GM21717 (cell line): ENCODE measurements at regions not wholly inside any gene's neighbourhood (a gene's known extent, or its start where the extent isn't known, plus 50 kb on each side); places are given as distances from the start of the nearest gene placed in this dataset.
"Not testable (repeated sequence)": the region's sequence is repeated elsewhere in the genome, so short reads cannot be mapped to it uniquely, and the experiment has no call there.

ENCODE experiments used
- ATAC-seq: cut with Tn5 transposase; IDR thresholded peaks from one replicate; pipeline ENCODE4 v1.9.1; 2021; ENCODE audit warnings: mild to moderate bottlenecking, moderate library complexity; ENCODE audit not compliant: unreplicated experiment

DNA sequence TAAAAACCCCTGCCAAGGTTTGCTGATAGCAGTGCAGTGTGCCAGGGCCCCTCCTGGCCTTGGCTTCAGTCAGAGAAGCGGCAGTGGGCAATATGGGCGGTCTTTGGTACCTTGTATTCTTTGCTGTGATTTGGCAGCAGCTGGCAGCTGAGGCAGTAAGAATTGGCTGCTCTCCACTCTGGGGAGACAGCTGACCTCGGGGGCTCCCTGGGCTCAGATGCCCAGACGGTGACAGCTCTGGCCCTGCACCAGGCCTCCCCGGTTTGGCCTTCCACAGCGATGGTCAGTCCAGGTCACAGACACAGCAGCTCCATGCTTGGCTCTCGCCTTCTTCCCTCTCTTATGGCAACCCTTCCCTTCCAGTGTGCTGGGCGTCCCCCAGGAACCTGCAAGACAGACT, 330.9 kb downstream of the BCOR start:
- ATAC-seq = no peak

GRCh38 chrX:39767446-39767845, 330.3 kb downstream of the BCOR start:
- no peak for ATAC-seq

- no peak for ATAC-seq
Observed at GRCh38 chrX:39769748-39770147, 328.0 kb downstream of the BCOR start.

- ATAC-seq = no peak
Observed at GRCh38 chrX:39771089-39771488, 326.7 kb downstream of the BCOR start.

- no peak for ATAC-seq
Observed at GRCh38 chrX:39772057-39772832, 325.5 kb downstream of the BCOR start.

DNA sequence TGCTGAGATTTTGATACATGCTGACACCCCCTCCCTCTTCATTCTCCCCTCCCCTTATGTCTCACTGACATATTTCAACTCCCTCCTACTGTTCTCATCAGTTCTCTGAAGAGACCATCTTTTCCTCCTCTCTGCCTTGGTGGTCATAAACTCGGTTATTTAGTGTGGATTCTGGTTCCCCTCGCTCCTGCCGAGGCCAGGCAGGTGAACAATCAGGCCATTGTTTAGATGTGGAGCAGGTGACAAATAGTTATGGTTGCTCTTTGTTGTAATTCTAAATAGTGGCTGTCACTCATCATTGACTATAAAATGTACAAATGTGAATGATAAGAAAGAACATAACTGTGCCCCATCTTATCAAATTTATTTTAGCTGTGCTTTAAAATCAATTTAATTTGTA, 324.6 kb downstream of the BCOR start:
- no peak for ATAC-seq

DNA sequence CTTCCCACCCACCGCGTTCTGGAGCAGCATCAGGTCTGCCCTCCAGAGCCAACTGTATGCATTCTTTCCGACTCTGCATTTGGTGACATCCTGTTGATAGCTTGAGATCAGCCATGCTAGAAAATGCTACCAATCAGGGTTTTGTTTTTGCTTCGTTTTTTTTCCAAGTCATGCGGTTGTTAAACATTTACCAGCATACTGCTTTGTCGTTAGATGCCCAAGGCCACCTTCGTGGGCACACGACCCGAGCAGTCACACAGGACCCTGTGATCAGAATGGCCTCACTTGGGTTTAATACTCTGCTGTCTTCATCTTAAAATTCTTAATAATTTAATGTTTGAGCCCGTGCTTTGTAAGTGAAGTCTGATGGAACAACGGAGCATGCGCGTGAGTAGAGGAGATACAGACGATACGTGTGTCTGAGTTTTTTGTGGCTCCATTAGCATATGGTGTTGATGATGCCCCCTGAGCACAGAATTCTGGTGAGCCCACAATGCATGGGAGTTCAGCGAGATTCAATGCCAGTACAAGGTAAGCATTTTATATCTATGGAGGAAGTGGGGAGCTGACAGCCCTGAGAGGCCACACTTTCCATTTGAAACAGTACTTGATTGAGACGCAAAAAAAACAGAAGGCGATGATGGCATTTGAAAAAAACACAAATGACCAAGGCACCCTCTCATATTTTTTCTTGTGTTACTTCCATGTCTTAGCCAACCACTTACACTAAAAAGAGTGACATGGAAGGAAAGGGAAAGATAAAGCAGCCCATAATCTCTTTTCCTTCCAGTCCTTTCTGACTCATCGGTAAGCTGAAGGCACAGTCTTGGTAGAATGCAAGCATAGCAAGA, 323.6 kb downstream of the BCOR start:
- no peak for ATAC-seq

GRCh38 chrX:39774774-39775328, 322.9 kb downstream of the BCOR start:
- ATAC-seq = no peak

- no peak for ATAC-seq
Observed at GRCh38 chrX:39777623-39778025, 320.1 kb downstream of the BCOR start.

DNA sequence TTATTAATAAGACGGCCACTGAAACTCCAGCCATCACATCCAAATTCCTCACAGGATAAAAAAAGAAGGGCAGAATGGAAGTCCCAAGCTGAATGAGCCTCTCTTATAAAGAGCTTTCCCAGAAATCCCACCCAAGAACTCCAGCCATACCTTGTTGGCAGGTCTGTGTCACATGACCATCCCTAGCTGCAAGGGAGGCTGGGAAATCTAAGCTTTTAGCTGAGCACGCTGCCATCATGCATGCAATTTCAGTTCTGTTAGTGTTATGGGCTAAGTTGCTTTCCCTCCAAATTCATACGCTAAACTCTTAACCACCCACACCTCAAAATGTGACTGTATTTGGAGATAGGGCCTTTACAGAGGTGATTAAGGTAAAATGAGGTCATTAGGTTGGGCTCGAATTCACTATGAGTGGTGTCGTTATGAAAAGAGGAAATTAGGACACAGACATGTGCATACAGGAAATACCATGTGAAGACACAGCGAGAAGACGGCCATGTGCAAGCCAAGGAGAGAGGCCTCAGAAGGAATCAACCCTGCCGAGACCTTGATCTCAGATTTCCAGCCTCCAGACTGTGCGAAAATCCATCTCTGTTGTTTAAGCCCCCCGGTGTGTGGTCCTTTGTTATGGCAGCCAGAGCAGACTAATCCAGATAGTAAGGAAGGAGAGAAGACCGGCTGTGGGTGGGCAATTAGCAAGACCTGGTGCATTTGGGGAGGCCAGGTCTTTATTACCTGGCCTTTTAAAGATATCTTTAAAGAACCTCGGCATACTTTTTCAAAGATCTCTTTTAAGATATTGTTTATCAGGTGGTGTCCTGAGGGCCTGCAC, 317.6 kb downstream of the BCOR start:
- no peak for ATAC-seq

DNA sequence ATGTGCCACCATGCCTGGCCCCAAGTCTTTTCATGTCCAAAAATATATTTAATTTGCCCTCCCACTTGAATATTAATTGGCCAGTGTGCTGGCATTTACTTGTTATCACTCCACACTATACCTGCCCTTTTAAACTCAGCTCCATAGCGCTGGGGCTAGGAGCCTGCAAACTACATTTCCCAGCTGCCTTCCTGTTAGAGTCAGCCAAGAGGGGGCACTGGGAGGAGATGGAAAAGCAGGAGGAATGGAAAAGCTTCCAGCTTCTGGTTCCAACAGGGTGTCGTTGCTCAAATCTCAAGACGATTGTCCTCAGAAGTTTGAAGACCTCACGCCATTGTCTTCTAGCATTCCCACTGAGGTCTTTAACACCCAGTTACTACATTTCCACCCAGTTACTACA, 315.5 kb downstream of the BCOR start:
- ATAC-seq = no peak

DNA sequence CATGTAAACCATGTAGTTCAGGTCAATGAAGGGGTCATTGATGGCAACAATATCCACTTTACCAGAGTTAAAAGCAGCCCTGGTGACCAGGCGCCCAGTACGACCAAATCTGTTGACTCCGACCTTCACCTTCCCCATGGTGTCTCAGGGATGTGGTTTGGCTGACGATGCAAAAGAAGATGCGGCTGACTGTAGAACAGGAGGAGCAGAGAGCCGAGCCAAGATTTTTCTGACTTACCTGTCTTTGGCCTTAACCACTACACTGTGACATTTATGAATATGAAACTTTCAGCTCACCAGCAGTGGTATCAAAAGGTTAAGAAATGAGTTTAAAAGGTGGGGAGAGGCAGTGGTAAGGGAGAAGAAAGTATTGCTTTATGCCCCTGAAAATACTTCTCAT, 309.8 kb downstream of the BCOR start:
- no peak for ATAC-seq

GRCh38 chrX:39788521-39788920, 309.2 kb downstream of the BCOR start:
- no peak for ATAC-seq

DNA sequence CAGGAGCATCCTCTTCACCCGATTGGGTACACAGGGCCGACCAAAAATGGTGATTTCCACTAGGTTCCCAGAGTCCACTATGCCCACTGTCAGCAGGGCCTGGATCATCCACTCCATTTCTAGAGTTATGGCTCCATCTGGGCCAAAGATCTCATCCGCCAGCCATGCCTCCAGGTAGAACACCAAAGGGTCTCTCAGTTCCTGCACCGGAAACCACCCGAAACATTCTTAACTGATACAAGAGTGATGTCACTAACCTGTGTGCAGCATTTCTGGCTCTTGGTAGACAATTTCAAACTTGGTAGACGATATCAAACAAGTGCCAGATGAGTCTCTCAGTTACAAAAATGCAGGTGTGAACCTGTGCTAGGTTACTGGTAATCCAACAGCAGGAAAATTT, 306.1 kb downstream of the BCOR start:
- ATAC-seq = no peak

DNA sequence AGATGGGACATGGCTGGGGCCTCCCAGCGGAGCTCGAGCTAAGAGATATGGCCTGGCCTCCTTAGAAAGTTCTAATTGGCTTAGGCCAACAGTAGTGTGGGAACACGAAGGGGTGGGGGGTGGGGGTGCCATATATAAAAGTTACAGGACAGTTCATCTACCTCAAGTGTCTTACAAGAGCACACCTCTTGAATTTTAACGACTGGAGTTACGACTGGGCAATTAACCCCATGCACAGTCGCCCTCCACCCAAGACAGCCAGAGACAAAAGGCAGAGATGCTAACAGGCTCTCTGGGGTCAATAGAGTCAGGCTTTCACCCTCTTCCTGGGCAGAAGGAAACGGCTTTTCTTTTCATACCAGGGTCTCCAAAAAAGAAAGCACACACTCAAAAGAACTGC, 302.2 kb downstream of the BCOR start:
- ATAC-seq = no peak

- ATAC-seq = no peak
Observed at GRCh38 chrX:39796856-39797255, 300.9 kb downstream of the BCOR start.

DNA sequence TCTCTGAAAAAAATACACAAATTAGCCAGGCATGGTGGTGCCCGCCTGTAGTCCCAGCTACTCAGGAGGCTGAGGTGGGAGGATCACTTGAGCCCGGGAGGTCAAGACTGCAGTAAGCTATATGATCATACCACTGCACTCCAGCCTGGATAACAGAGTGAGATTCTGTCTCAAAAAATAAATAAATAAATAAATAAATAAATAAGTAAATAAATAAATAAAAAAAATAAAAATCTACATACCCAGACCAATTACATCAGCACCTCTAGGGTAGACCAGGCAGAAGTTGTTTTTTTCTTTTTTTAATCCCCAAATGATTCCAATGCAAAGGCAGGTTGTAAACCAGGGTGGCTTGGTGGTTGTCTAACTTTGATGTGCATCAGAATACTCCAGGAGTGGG, 299.3 kb downstream of the BCOR start:
- not testable (repeated sequence) for ATAC-seq

GRCh38 chrX:39802354-39802753, 295.4 kb downstream of the BCOR start:
- no peak for ATAC-seq

GRCh38 chrX:39802908-39803307, 294.9 kb downstream of the BCOR start:
- no peak for ATAC-seq

DNA sequence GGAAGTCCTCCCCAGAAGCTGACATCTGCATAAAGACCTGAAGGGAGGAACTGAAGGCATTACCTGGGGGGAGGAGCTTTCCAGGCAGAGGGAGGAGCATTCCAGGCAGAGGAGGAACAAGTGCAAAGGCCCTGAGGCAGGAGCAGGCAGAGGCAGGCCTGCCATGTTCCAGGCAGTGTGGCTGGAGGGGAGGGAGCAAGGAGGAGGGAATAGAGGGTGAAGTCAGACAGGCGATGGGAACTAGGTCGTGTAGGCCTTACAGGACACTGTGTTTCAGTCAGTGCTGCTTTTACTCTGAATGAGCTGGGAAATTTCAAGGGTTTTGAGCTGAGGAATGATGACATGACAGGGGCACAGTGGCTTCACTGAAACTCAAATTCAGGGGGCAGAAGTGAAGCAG, 292.7 kb downstream of the BCOR start:
- no peak for ATAC-seq

DNA sequence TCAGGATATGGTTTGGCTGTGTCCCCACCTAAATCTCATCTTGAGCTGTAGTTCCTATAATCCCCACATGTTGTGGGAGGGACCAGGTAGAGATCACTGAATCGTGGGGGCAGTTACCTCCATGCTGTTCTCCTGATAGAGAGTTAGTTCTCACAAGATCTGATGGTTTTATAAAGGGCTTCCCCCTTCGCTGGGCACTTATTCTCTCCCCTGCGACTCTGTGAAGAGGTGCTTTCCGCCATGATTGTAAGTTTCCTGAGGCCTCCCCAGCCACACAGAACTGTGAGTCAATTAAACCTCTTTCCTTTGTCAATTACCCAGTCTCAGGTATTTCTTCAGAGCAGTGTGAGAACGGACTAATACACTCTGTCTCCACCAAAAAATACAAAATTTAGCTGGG, 291.9 kb downstream of the BCOR start:
- ATAC-seq = no peak
